ENCODE measurements at regions not wholly inside any gene's neighbourhood (a gene's known extent, or its start where the extent isn't known, plus 50 kb on each side); places are given as distances from the start of the nearest gene placed in this dataset.

DNA sequence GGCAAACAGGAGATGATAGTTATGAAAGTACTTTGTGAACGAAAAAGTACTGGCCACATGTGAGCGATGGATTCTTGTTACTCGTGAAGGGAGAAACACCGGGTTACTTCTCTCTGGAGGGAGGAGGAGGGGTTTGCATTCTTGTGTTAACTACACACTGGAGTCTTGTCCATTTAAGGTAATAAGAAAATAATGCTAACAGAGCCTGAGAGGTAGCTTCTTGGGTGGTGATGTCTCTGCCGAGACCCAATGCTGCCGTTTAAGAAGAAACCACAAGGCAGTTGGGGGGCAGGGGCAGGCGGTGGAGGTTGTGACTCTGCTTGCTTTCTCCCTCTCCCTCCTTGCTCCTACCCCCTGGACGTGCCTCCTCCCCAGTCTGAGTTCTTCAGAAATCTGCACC, 100.9 kb upstream of the ROPN1 start:
- DNase-seq (ENCODE audit: low read depth), result no peak

DNA sequence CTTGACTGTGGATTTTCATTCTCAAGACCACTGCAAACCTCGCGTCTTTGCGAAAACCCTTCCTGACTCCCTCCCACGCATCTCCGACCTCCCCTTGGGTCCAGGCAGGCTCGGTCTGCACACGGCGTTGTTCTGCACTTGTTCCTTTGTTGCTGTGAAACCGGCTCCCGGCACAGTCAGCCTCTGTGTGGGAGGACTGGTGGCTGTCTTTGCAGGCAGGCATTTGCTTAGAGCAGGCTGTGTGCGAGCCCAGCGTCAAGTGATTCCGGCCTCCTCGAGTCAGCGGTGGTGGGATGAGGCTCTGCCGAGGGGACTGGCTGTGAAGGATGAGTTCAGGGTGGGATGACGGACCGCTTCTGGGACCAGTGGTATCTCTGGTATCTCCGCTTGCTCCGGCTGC, 102.6 kb upstream of the ROPN1 start:
- DNase-seq (ENCODE audit: low read depth), result no peak

DNA sequence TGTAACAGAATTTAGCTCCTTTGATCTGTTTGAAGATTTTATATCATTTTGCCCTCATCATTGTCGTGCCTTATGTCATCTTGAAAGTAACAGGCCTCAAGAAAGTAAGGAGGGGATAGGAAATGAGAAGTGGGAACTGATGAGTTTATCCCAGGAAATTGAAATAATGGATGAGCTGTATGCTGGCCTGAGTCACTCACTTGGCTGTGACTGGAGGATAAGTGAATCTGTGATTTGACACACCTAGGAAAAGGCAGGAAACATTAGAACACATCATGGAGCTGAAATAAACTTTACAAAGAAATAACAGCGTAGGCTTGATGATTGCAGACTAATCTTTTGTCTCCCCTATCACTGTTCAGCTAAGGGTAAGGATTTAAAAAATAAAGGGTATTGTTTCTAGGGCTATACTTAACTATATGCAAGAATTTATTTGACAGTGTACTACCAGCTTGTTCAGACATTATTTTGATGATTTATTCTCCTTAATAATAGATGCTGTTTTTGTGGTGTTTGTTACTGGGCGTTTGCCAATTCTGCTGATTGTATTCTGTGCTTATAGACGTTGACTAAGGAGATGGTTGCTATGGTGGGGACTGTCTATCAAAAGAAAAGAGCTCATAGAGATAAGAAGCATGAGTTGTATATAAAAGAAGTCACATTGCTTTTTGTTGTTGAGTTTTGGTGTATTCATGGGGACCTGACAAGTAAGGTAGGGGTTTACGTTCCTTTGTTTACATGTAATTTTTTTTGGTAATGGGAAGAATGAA, 105.6 kb upstream of the ROPN1 start:
- no peak for DNase-seq (ENCODE audit: low read depth)

DNA sequence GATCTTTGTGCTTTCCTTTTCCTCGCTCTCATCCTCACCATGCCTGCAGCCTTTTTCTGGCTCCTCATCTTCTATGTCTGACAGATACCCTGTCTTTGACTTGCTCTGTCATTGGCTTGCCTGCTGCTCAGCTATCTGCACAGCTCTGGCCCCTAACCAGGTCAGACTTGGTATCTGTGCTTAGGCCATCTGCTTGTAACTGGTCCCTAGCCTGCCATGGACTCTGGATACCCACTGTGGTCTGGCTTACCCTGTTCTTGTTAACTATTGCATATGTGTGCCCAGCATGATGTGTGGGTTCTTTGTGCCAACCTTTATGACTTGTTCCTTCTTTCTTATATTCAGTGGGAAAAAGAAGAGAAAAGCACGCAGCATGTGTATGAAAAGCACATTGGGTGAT, 109.7 kb upstream of the ROPN1 start:
- no peak for DNase-seq (ENCODE audit: low read depth)

DNA sequence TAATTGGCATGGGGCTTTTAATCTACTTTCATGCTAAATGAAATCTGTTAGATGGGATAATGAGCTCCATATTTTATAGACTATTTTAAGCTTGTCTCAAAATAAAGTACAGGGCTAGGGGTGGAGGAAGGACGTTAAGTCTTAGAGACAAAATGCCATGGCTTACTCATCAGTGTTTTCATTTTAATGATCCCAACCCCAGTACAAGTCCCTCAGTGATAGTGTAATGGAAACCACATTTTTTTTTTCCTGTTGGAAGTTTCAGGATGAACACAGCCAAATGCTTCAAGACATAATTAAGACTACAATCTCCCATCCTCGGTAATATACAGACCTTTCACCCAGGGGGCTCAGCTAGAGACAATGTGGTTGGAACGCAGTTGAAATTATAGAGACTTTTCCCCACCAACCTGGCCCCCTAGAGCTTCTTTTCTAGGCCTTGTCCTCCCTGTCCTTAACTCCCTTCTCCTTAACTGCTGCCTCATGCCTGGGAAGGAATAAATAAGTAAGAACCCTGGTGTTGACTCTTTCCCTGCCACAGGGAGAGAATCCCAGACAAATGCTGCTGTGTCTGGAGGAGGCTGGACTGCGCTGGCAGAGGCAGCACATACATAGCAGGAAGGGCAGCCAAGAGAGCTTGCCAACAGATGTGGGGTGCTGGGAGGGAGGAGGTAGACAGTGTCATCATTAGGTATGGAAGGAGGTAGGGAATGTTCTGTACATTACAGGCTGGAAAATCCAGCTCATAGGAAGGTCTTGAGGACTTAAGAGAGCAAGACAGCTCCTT, 115.4 kb upstream of the ROPN1 start:
- no peak for DNase-seq (ENCODE audit: low read depth)

DNA sequence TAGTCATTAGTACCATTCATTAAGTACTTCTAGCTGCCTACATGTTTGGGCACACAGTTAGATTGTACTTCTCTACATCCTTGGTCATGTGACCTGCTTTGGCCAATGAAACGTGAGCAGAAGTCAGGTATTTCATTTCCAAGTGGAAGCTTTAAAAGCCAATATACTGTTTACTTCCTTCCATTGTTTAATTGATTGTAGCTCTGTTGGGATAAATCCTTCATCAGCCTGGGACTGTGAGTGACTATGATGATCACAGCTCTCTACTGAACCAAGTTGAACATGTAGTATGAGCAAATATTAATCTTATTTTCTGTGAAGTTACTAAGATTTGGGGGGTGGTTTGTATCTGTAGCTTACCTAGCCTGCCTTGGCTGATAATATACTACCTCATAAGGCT, 116.5 kb upstream of the ROPN1 start:
- DNase-seq (ENCODE audit: low read depth), result no peak

DNA sequence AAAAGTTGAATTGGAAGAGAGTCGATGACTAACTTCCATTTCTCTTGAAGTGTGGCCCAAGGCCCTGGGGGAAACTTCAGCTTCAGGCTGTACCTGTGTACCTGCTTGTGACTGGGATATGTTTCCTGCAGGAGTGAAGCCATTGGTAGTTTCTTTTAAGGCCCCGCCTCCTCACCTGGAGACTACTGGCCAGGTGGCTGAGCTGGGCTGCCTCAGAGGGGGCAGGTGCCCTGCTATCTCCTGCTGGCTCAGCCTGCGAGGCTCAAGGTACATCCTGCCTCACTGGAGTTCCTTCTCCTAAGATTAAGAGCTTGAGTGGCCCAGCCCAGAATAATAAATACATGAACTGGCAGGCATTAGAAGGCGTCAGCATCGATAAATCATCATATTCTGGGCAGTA, 121.6 kb upstream of the ROPN1 start:
- no peak for DNase-seq (ENCODE audit: low read depth)

DNA sequence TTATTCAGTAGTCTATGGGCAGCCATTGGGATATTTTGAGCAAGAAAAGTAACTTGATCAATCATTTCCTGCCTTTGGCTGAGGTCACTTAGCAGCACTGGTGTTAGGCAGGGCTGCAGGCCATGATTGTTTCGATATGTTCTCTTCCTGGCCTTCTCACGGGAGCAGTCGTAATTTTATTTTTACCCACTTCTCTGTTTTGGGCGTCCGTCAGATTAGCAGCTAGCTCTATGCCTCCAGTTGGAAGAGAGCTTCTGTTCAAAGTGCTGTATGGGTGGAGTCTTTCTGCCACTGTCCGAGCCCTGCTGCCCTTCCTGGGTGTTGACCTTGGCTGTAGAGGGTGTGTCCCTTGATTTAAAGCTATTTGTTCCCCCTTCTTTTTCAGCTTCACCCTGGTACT, 123.4 kb upstream of the ROPN1 start:
- no peak for DNase-seq (ENCODE audit: low read depth)

DNA sequence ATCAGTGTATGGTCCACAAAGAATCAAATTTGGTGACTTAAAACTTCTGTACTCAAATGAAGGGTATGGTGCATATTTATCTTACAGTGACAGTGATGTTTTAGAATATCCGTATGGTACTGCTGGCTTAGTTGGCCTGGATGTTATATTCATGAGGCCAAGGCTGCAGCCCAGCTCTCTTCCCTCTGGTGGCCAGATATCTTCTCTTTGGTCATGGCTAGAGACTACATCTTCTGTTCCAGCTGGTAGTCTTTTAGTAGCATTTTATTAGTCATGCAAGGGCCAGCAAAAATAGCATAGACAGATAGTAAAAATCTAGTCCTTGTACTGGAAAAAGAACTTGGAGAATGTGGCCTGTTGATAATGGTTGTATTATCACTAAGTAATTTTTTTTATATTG, 124.0 kb upstream of the ROPN1 start:
- DNase-seq (ENCODE audit: low read depth), result no peak

DNA sequence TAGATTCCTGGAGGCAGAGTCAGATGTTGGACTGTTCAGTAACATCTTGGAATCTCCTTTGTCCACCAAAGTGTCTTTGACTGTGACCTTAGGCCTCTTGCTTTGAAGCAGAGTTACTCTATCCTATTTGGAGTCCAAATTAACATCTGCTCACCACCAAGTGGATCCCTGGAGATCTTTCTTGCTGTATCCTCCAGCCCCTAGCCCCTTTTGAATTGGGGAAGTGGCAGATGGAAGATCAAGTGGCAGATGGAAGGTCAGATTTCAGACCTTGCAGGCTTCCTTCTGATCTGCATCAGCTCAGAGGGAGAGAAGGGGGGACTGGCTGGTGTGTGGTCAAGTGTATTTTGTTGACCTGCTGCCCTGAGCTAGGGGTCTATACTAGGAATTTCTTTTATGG, 125.0 kb upstream of the ROPN1 start:
- DNase-seq (ENCODE audit: low read depth), result no peak

DNA sequence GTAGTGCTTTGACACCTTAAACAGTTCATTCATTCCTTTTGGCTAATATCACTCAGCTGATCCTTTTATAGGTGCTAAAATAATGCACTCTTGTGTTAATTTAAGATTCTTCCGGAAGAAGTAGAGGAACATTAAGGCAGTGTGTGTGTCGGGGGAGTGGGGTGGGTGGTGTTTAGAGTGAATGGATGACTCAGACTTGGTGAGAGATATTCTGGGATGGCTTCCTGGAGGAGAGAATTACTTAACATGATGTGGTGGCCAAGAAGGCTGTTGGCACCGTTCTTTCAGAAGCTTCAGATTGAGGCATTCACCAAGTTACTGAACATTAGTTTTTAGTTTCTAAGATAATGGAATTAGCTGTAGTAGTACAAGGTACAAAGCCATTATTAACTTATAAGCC, 125.6 kb upstream of the ROPN1 start:
- DNase-seq (ENCODE audit: low read depth), result no peak

DNA sequence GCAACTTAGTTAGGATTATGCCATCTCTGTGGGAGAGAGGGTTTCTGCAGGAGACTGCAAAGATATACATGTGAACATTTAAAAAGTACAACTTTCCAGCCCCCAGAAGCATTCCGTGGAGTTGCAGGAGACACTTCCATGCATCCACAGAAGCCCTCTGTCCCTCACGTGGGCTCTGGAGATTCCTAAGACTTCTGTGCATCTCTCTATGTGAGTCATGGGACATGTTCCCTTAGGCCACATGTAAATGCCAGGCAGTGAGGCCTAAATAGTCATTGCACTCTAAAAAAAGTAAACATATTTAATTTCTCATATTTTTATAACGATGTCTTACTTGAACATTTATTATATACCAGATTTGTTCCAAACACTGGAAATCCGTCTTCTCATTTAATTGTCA, 126.5 kb upstream of the ROPN1 start:
- no peak for DNase-seq (ENCODE audit: low read depth)

DNA sequence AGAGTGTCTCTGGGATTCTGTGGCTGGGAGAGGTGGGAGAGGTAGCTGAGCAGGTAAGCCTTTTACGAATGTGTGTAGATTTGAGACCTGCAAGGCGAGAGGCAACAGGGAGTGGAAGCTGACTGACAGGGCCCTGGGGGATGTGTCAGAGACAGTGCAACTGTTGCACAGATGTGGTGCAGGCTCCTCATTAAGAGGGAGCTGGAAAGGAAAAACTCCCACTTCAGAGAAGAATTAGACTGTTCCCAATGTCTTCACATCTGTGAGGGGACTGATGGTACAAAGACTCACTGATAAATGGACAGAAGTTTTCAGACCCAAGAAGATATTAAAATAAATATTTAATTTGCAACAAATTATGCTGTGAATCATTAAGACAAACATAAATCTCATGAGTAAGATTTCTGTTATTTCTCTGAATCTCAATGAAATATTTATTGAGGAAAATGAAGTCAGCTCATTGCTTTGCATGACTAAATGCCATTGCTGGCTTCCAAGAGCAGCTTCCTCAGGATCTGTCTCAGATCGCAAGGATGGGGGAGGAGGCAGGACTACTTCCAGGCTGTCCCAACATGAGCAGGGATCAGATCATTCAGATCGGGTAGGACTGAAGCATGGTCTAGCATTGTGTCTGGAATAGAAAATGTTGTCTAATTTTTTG, 127.3 kb upstream of the ROPN1 start:
- no peak for DNase-seq (ENCODE audit: low read depth)

DNA sequence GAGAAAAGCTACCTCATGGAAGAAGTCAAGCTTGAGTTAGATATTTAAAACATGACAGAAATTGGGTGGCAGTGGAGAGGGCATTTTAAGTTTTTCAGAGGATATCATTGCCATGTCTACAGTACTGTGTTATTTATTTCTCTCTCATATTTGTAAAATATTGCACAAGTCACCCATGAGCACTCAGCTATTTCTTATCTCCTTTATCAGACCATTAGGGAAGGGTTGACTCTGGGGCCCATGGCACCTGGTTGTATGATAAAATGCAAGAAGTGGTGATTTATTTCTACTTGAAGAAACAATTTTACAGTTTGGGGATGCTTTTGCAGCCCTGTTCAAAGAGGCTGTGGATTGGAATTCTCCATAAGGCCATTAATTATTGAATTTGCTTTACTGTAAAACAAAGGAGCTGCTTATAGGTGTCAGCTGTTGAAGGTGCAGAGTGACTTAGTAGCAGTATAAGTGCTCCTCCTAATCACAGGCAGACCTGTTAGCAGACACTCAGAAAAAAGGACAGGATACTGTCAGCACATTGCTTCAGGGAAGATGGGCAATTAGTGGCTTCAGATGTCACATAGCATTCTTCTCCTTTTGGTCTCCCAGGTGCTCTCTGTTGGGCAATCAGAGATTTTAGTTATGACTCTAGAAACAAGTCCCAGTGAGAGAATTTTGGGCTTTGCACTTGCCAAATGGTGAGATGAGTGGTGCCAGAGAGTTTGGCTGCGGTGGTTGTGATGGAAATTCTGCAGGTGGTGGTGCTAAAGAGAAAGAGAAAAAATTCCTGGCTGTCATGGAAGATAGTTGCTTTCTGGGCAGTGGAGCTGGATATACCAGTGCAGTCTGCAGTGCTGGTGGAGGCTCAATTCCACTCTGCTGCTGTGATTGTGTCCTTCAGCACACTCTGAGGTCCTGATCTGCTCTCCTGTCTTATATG, 129.7 kb upstream of the ROPN1 start:
- no peak for DNase-seq (ENCODE audit: low read depth)

DNA sequence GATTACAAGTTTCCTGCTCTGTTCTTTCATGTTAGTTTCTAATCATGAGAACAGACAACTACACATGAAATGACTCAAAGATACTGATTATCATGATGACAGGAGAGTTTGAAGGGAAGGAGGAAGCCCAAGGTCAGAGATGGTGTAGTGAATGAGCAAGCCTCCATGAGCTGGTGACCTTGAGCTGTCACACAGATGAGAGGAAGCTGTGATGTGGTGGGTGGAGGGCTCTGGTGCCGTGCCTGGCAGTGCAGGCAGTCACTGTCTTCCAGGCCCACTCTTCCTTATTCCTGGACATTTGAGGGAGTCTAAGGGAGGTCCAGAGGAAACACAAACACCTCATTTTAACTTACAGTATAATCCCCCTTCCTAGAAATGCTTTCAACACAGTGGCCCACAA, 133.4 kb upstream of the ROPN1 start:
- DNase-seq (ENCODE audit: low read depth), result no peak

DNA sequence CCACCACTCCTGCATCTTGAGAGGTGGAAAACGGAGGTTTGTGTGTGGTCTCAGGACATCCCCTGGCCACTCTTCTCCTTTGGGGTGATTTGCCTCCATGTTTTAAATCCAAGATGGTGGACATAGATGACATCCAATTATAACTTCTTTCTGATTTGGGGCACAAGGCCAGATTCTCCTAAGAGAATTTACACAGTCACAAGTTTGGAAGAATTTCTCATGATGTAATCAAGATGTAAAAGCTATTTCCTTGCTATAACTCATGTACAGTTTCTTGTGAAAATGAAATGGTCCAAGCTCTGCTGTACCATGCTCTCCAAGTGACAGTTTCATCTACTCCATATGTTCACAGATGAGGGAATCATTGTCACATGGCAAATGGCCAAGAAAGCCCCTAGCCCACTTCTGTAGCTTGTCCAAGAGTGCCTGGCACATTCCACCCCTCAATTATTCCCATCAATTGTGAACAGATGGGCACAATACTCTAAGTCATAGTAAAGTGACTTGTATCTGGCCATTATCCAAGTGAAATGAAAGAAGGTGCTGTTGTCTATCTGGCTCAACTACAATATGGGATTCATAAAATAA, 134.6 kb upstream of the ROPN1 start:
- no peak for DNase-seq (ENCODE audit: low read depth)

DNA sequence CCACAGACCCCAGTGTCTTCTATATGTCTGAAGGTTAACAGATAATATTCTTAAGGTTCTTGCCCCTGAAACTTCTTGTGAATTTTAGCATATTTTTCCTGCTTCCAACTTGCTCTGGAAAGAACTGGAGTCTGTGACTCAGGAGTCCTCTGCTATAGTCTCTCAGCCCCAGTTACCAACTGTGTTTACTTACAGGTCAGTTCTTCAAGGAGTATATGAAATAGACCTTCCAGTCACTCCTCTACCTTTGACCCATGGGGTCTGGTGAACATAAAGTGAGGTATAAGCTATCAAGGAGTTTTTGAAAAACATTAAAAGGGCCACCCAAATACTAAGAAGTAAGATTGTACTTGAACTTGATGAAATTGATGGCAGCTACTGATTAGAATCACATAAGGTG, 139.2 kb upstream of the ROPN1 start:
- no peak for DNase-seq (ENCODE audit: low read depth)

DNA sequence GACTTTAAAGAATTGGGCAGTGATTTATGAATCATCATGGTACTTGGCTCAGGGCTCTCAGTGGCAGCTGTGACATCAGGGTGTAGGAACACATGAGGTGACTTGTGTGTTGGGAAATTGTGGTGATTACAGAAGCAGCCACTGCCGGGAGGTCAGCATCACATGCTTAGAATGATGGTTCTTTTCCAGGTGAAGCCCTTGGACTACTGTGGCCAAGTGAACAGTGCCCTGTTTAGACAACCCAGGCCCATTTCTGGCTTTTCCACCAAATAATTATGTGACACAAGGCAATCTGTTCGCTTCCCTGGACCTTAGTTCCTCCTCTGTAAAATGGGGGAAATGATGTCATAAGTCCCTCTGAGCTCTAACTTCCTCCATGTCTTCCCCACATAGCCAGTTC, 139.7 kb upstream of the ROPN1 start:
- DNase-seq (ENCODE audit: low read depth), result no peak

DNA sequence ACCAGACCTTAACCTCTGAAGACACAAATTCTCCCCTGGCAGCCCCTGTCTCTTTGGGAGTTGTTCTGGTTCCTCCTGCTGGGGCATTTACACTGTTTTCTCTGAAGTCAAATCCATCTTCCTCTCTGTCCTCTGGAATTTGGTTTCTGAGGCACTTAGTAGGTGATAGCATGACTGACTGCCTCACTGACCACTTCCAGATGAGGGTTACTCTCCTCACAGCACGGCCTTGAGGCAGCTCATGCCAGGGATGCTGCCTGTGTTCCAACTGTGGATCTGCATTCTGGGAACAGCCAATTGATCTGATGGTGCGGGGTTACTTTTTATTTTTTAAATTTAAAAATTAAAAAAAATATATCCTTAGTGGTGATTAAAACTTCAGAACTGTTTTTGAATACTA, 140.9 kb upstream of the ROPN1 start:
- DNase-seq (ENCODE audit: low read depth), result no peak

DNA sequence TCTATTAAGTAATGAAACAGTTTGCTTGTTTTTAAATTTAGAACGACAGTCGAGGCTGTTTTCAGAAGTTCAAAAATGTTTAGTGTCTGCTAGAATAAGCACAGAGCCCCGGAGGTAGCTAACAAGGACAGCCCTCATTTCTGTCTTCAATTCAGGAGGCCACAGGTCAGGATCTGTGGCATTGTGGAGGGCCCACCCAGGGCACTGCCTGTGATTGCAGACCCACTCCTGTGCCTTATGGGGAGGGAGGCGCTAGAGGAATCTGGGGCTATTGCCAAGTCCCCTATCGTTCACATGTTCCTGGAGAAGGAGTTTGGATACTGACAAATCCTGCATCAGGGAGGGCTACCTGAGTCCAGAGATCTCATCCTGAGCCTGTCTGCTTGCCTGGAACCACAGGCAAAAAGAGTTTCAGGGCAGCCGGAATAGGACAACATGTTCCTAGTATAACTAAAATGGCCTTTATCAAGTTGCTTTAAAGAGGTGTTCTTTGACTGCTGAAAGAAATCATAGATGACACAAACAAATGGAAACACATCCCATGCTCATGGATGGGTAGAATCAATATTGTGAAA, 141.5 kb upstream of the ROPN1 start:
- no peak for DNase-seq (ENCODE audit: low read depth)

DNA sequence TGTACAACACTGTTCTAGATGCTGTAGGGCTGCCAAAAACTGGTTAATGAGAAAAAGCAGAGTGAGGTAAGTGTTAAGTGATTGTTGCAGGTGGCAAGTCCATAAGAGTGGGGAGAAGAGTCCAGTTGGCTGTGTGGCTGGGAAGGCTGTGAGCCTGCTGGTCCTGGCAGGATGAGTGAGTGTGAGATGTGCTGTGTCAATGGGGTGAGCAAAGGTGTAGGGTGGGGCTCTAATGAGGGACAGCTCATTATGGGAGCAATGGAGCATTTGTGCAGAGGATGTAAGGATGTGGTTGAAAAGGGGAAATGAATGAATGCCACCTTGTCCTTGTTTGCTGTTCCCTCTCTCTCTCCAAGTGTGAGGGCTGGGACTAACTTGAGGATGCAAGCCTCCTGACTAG, 145.3 kb upstream of the ROPN1 start:
- DNase-seq (ENCODE audit: low read depth), result no peak
